ENCODE measurements at regions not wholly inside any gene's neighbourhood (a gene's known extent, or its start where the extent isn't known, plus 50 kb on each side); places are given as distances from the start of the nearest gene placed in this dataset.

DNA sequence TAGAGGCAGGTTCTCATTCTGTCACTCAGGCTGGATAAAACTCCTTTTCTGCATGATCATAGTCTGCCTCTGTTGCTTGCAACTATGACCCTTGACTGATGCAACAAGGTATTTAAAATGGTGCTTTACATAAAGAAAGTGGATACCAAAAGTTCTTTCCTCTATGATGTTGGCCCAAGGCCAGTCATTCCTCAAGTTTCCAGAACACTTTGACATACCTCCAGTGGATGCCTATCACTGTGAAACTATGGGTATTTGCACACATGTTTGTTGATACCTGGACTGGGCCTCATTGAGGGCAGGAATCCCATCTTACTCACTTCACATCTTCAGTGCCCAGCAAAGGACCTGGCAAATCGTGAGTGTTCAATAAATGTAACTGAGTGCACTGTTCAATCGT, 159.0 kb upstream of the ZC3H12C start:
- Mint-ChIP-seq H3K9me3 (no peaks in the 10 kb centered on the region), H3K4me1 (no peaks in the 10 kb centered on the region), H3K36me3 (ENCODE audit: low read depth) (no peaks in the 10 kb centered on the region), H3K27ac (no peak overlapping the region), H3K27me3 (peaks cover 14% of the 10 kb centered on the region), H3K4me3 (no peak overlapping the region)
- ATAC-seq (replicated peaks): no peak

DNA sequence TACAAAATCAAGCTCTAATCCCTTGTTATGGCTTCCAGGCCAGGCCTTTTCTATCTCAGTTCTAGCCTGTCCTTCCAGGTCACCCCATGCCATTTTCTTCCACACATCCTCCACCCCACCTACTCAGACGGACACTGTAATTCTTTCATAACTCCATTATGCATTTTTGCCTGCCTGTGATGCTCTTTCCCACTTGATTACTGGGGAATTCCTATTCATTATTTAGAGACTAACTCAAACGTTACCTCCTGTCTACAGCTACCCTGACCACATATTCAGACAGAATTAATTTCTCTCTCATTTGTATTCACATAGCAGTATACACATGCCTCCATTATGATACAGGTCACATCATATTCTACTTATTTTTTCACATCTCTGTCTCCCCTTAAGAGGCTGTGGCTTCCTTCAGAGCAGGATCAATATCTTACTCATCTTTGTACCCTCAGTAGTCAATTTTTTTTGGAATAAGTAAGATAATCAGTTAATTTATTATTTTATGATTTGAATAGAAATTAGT, 156.5 kb upstream of the ZC3H12C start:
- Mint-ChIP-seq H3K27me3 (peaks cover 17% of the 10 kb centered on the region), H3K9me3 (no peaks in the 10 kb centered on the region), H3K4me3 (no peak overlapping the region), H3K27ac (no peak overlapping the region), H3K36me3 (ENCODE audit: low read depth) (no peaks in the 10 kb centered on the region), H3K4me1 (no peaks in the 10 kb centered on the region)
- no peak for ATAC-seq (replicated peaks)

DNA sequence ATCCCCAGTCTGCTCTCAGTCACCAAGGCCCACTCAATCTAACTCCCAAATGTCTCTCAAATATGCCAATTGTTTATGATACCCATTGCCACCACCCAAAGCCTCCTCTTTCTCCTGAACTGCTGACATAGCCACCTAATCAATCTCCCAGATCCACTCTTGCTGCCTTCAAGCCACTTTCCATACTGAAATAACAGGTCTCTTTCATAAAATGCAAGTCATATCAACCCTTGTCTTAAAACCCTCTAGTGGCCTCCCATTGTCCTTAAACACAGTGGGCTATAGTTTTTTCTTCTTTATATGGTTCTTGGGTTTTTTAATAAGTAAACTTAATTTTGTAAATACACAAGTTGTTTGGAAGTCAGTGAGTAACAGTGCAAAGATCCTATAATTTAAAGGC, 155.2 kb upstream of the ZC3H12C start:
- Mint-ChIP-seq H3K4me3 (no peak overlapping the region), H3K27ac (no peak overlapping the region), H3K27me3 (peaks cover 14% of the 10 kb centered on the region), H3K4me1 (no peaks in the 10 kb centered on the region), H3K9me3 (no peaks in the 10 kb centered on the region), H3K36me3 (ENCODE audit: low read depth) (no peaks in the 10 kb centered on the region)
- ATAC-seq (replicated peaks): no peak

DNA sequence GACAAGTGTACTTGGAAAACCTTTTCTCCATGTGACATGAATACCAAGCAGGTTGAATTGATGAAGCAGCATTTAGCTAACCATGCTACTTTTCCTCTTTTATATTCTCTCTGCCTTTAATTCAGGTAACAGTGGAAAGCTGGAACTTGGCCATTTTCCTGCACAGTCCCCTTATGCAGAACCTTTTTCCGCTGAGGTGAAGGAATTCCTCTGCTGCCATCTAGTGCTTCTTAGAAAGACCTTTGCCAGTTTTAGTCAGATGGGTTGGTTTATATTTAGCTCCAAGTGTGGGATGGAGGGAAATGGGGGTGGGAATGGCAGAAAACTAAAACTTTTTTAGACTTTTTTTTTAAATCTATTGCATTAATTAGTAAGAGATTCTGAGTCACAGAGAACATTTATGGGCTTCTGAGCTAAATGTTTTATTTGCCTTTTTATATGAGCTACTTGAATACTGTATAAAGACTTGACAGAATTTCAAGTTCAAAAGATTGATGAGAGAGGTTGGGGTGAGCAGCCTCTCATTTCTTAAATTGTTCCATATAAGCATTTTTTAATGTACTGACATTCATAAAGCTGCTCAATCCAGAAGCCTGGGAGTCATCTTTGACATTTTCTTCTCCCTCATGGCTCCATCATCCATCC, 153.9 kb upstream of the ZC3H12C start:
- Mint-ChIP-seq H3K4me1 (no peaks in the 10 kb centered on the region), H3K4me3 (no peak overlapping the region), H3K9me3 (no peaks in the 10 kb centered on the region), H3K27me3 (peaks cover 17% of the 10 kb centered on the region), H3K27ac (no peak overlapping the region), H3K36me3 (ENCODE audit: low read depth) (no peaks in the 10 kb centered on the region)
- no peak for ATAC-seq (replicated peaks)

DNA sequence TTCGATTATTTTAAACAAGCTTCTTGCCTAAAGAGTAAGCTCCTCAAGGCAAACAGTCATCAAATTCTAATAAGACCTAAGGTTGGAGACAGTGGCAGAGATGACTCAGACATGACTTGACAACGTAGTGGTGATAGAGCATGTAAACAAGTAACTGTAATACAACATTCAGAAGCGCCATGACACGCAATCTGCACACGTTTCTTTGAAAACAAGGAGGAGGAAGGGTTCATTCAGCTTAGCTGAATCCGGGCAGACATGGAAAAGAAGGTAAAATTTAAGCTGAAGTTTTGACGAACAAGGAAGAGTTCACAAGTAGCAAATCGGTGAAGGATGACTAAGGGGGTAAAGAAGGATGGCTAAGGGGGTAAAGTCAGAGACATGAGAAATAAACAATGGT, 152.4 kb upstream of the ZC3H12C start:
- no peaks in the 10 kb centered on the region for H3K4me1 Mint-ChIP-seq
- no peak overlapping the region for H3K4me3 Mint-ChIP-seq
- no peaks in the 10 kb centered on the region for H3K36me3 Mint-ChIP-seq (ENCODE audit: low read depth)
- peaks cover 17% of the 10 kb centered on the region for H3K27me3 Mint-ChIP-seq
- no peaks in the 10 kb centered on the region for H3K9me3 Mint-ChIP-seq
- ATAC-seq (replicated peaks): no peak
- H3K27ac Mint-ChIP-seq: no peak overlapping the region

DNA sequence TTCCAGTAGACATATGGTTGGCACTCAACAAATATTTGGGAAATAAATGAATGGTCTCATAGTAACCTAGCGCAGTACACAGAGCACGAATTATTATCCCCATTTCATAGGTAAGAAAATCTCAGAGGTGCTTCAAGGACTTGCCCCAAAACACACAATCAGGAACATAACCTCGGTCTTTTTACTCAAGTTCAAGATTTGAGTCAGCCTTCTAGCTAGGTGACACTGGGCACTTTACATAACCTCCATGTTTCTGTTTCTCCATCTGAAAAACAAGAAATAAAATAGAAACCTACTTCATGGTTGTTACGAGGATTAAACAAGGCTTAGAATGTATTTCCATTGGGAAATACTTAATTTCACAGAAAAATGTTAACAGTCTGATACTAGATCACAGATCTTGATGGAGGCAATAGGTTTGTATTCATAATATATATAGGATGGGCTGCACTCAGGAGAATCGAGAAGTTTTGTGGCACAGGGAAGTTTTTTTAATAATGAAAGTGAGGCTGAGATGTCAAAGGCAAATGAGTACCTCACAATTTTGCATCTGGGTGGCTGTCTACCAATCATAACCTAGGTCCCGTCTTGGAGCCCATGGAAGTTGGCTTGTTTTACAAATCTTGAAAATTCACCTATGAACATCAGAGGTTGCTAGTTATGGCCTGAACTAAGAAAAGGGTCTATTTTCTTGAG, 147.4 kb upstream of the ZC3H12C start:
- H3K36me3 Mint-ChIP-seq (ENCODE audit: low read depth): no peaks in the 10 kb centered on the region
- no peaks in the 10 kb centered on the region for H3K4me1 Mint-ChIP-seq
- no peak overlapping the region for H3K27ac Mint-ChIP-seq
- no peaks in the 10 kb centered on the region for H3K9me3 Mint-ChIP-seq
- H3K4me3 Mint-ChIP-seq: peak overlapping the region; percentile 40
- H3K27me3 Mint-ChIP-seq: peaks cover 3% of the 10 kb centered on the region
- no peak for ATAC-seq (replicated peaks)

DNA sequence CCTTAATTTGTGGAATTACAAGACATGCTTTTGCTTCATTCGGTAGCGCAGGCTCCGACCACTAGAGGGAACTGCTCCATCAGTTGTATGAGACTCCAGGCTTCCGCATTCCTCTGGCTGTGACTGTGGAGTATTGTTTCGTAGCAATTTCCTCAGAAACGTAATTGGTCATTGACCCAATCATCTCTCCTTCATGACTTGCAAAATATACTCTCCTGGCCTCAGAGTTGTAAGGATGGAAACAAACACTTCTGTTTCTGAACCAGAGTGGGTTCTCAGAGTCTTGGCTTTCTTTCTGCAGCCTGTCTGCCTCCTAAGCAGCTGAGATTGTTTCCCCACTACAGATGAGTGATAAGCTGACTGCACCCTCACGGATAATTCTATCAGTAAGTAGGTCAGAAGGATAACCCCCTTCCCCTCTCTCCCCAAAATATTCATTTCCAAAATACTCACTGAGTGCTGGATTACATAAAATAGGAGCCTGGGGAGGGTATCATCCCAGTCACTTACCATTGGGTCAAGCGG, 146.8 kb upstream of the ZC3H12C start:
- H3K9me3 Mint-ChIP-seq: no peaks in the 10 kb centered on the region
- ATAC-seq (replicated peaks): peak; percentile 95
- no peak overlapping the region for H3K27ac Mint-ChIP-seq

DNA sequence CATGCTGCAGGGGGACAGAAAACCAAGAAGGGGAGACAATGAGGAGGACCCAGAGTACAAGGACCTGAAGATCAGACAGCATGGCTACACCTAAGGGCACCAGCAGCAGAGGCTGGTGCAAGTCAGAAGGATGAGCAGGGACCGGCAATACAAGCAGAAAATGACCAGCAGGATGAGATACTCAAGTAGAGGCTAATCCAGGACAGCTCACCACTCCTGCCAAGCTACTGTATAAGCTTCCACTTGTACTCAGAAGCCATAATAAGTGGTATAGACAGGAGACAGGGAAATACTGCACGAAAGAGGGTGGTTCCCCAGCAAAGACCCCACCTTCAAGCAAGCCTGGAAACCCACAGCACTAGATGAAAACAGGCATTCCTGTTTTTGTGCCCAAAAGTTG, 138.7 kb upstream of the ZC3H12C start:
- Mint-ChIP-seq H3K4me3 (no peak overlapping the region), H3K36me3 (ENCODE audit: low read depth) (no peaks in the 10 kb centered on the region), H3K27me3 (peaks cover 7% of the 10 kb centered on the region), H3K27ac (no peak overlapping the region), H3K4me1 (no peaks in the 10 kb centered on the region), H3K9me3 (no peaks in the 10 kb centered on the region)
- ATAC-seq (replicated peaks): no peak

More for the DNA sequence above, 146.8 kb upstream of the ZC3H12C start:
- H3K4me3 Mint-ChIP-seq: peak overlapping the region; percentile 40
- no peaks in the 10 kb centered on the region for H3K36me3 Mint-ChIP-seq (ENCODE audit: low read depth)
- peaks cover 3% of the 10 kb centered on the region for H3K27me3 Mint-ChIP-seq
- H3K4me1 Mint-ChIP-seq: no peaks in the 10 kb centered on the region

DNA sequence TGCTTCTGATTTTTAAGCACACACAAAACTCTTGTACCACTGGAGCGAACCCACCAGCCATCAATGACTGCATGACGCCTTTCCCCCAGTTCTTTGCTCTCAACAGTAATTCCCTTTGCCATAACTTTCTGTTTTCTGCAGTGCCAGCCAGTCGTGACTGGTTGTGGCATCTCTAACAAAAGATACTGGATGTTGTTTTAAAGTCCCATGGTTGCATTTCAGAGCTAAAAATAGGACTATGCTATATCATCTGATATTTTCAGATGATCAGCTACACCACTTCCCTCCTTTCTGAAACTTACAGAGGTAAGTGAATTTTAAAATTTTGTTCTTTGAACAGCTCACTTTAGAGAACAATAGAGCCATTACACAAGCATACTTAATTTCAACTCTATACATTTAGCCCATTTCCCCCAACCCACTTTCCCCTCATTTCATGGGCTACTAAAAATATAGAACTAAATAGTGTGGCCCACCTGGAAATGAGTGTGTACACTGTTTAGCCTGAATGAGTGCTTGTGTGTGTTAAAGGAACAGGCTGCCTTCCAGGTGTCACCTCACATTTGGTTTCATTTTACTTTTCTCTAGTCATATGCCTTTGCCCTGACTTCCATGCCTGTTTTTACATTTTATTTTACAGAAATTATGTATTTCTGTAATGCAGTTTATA, 136.9 kb upstream of the ZC3H12C start:
- no peaks in the 10 kb centered on the region for H3K36me3 Mint-ChIP-seq (ENCODE audit: low read depth)
- peaks cover 7% of the 10 kb centered on the region for H3K27me3 Mint-ChIP-seq
- H3K27ac Mint-ChIP-seq: no peak overlapping the region
- no peaks in the 10 kb centered on the region for H3K9me3 Mint-ChIP-seq
- H3K4me1 Mint-ChIP-seq: no peaks in the 10 kb centered on the region
- no peak for ATAC-seq (replicated peaks)
- no peak overlapping the region for H3K4me3 Mint-ChIP-seq

DNA sequence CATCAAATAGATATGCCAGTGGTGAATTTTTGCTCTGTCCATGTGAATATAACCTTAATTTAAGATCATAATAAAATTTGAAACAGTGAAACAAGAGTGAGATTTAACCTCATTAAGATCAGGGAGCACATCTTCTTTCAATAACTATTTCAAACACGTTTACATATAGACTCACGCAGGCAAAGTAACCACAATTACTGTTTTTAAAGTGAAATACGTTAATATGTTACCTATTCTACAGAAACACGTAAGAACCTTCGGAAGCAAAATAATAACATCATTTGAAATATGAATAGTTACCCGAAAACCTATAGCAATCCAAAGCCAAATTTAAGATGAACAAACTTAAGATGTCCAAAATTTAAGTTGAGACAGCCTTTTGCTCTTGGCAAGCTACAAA, 136.2 kb upstream of the ZC3H12C start:
- Mint-ChIP-seq H3K27ac (no peak overlapping the region), H3K36me3 (ENCODE audit: low read depth) (no peaks in the 10 kb centered on the region), H3K9me3 (no peaks in the 10 kb centered on the region), H3K27me3 (peaks cover 7% of the 10 kb centered on the region), H3K4me3 (no peak overlapping the region), H3K4me1 (no peaks in the 10 kb centered on the region)
- no peak for ATAC-seq (replicated peaks)

DNA sequence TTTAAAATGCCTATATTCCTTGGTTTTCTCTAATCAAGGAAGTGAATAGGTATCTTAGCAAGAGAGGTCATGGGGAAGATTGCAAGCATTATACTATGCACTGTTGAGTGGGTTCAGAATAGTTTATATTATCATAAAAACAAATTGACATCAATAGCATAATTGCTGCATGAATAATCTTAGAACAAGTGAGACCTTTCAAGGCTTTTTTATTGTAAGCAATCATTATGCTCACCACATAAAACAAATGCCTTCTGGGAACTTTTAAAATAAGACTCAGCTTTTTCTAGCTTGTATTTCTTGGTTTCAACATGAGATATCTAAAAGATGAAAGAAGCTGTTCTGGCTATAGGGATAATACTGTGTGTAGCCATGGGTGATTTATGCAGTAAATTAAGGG, 135.6 kb upstream of the ZC3H12C start:
- Mint-ChIP-seq H3K9me3 (no peaks in the 10 kb centered on the region), H3K4me1 (no peaks in the 10 kb centered on the region), H3K27ac (no peak overlapping the region), H3K4me3 (no peak overlapping the region), H3K27me3 (peaks cover 4% of the 10 kb centered on the region), H3K36me3 (ENCODE audit: low read depth) (no peaks in the 10 kb centered on the region)
- ATAC-seq (replicated peaks): no peak

DNA sequence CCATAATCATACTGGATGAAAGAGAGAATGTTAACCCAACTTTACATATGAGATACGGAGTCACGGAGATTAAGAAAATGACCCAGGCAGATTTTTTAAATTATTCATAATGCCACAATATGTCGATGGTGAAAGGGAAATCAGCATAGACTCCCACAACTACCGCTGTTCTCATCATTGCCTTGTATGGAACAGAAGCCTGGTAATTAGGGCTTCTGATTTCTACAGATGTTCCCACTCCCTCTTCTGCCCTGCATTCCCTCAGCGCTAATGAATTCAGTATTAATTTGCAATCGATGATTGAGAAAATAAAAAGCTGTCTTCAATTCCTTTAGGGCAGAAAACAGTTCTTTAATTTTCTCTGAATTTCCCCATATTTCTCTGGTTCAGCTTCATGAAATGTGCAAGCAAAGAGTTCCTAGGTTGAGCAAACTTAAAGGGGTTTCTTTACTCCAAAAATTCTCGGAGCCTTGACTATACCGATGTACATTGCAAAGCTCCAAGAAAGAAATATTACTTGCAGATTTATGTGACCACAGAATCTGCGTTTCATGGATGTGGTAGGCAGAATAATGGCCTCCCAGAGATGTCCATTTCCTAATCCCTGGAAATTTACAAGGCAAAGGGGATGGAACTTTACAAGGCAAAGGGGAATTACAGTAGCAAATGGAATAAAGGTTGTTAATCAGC, 134.9 kb upstream of the ZC3H12C start:
- no peak for ATAC-seq (replicated peaks)
- H3K27ac Mint-ChIP-seq: no peak overlapping the region
- H3K27me3 Mint-ChIP-seq: peaks cover 4% of the 10 kb centered on the region
- H3K4me1 Mint-ChIP-seq: no peaks in the 10 kb centered on the region
- no peaks in the 10 kb centered on the region for H3K36me3 Mint-ChIP-seq (ENCODE audit: low read depth)
- no peak overlapping the region for H3K4me3 Mint-ChIP-seq
- H3K9me3 Mint-ChIP-seq: no peaks in the 10 kb centered on the region

DNA sequence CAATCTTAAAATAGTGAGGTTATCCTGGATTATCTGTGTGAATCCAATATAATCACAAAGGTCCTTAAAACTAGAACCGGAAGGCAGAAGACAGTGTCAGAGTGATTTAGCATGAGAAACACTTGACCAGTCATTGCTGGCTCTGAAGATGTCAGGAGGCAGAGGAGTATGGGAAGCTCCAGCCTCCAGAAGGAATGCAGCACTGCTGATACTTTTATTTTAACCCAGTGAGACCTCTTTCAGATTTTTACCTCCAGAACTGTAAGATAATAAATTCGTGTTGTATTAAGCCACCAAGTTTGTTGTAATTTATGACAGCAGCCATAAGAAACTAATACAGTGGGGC, 134.4 kb upstream of the ZC3H12C start:
- no peak overlapping the region for H3K4me3 Mint-ChIP-seq
- no peaks in the 10 kb centered on the region for H3K36me3 Mint-ChIP-seq (ENCODE audit: low read depth)
- no peaks in the 10 kb centered on the region for H3K4me1 Mint-ChIP-seq
- peaks cover 4% of the 10 kb centered on the region for H3K27me3 Mint-ChIP-seq
- no peaks in the 10 kb centered on the region for H3K9me3 Mint-ChIP-seq
- H3K27ac Mint-ChIP-seq: no peak overlapping the region
- no peak for ATAC-seq (replicated peaks)

DNA sequence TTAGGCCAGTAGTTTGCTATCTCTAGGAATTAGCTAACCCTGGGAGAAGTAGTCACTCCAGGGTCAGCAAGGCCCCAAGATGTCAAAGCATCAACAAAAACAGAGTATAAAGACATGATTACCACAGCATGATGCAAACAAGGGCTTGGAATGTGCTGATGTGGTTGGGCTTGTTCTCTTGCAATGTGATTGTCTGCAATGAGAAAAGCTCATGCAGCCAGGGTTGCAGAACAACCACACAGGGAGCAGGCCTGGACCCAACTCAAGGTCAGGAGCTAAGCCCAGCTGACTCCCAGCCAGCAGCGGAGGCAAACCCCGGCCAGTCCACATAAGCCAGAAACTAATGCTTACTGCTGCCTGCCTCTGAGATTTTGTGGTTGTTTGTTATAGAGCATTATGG, 132.4 kb upstream of the ZC3H12C start:
- no peak overlapping the region for H3K4me3 Mint-ChIP-seq
- ATAC-seq (replicated peaks): no peak
- H3K27ac Mint-ChIP-seq: no peak overlapping the region
- H3K36me3 Mint-ChIP-seq (ENCODE audit: low read depth): no peaks in the 10 kb centered on the region
- no peaks in the 10 kb centered on the region for H3K9me3 Mint-ChIP-seq
- no peaks in the 10 kb centered on the region for H3K4me1 Mint-ChIP-seq
- no peaks in the 10 kb centered on the region for H3K27me3 Mint-ChIP-seq
